Dermis microvascular lymphatic vessel endothelial cell (primary cell): ENCODE measurements at regions not wholly inside any gene's neighbourhood (a gene's known extent, or its start where the extent isn't known, plus 50 kb on each side); places are given as distances from the start of the nearest gene placed in this dataset.

Experiments
- DNase-seq, 2 donors: peaks; one replicate each; pipeline versions ENCODE4 v3.0.0 to v3.0.0-alpha.2; 2010; ENCODE audit warnings: low read depth in 2 of 2

DNA sequence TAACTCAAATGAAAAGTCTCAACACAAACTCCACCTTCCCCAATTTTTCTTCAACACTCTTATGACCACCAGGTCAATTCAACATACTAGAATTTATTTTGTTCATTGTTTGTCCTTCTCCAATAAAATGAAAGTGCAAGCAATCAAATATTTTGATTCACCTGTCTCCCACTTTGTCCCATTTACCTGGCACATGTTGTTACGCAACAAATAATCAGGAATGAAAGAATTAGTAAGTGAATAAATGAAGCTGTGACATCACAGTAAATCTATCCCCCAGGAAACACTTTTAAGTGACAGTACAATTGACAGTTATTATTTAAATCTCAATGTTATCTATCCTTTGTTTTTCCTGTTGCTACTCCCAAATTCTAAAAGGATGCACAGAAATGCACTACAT lies 393.7 kb upstream of the OPRM1 start:
- DNase-seq: no peak

DNA sequence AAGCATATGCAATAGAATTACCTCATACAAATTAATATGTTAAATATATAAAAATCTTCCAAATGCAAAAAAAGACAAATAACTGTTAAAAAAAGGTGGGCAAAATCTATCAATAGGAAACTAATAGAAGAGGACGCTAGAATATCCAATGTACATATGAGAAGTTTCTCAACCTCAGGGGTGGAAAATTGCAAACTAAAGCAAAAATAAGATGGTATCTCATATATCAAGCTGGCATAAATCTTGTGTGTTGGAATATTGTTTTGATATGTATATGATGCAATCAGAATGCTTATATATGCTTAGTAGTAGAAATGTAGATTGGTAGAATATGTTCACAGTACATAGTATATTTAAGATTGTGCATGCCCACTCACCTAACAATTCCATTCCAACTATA lies 395.0 kb upstream of the OPRM1 start:
- DNase-seq: no peak

GRCh38 chr6:153634416-153634815 lies 404.6 kb upstream of the OPRM1 start:
- no peak for DNase-seq

DNA sequence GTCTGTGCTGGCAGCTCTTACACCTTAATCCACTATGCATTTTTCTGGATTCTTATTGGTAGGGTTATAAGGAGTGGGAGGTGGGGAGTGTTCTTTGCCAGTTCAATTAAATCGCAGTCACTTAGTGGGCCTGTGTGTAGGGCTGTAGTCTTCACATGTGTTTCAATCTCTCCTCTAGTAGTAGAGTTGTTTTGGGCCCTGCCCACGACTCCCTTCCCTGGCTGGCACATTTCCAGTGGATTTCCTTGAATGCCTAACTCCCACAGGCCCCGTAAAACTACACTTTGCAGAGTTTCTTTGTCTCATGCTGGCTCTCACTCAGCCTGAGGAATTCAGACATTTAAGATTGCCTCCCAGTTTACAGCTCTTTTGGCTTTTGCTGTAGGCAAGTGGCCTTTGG lies 414.0 kb upstream of the OPRM1 start:
- DNase-seq: peak in 1 of 2 donors; percentile 63

GRCh38 chr6:153624528-153624927 lies 414.5 kb upstream of the OPRM1 start:
- peak; percentile 12 to 29 for DNase-seq

DNA sequence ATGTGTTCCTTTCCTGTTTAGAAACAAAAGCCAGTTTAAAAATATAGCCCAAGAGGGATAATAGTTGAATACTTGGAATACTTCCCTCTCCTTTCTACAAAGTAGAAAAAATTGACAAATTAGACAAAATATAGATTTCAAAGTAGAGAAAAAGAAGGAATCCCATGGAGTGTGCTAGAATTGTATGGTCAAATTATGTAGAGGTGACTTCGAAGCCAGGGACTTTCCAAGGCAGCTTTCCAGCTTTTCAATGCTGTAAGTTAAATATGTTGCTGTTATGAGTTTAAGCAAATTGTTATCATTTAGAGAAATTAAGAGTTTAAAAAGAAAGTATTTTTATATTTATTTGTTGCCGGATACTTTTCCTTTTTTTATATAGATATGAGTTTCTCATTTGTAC lies 415.5 kb upstream of the OPRM1 start:
- DNase-seq: no peak

- no peak for DNase-seq
These were observed 417.5 kb upstream of the OPRM1 start for GRCh38 chr6:153621491-153621890.

DNA sequence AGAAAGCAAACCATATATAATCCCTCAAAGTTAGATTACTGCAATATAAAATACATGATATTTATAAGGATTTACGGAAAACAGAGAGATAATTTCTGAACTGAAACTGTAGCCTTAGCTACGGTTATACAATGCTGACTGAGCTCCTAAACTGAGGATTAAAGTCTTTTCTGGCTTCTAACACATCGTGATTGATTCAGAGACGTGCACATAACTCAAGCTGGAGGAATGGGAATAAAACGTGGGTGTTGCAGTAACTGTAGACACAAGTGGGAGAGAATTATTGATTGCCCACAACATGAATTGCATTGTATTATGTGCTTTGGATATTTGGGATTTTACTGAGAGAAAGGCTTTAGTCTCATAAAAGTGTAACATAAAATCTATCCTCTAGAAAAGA lies 418.0 kb upstream of the OPRM1 start:
- DNase-seq: no peak

DNA sequence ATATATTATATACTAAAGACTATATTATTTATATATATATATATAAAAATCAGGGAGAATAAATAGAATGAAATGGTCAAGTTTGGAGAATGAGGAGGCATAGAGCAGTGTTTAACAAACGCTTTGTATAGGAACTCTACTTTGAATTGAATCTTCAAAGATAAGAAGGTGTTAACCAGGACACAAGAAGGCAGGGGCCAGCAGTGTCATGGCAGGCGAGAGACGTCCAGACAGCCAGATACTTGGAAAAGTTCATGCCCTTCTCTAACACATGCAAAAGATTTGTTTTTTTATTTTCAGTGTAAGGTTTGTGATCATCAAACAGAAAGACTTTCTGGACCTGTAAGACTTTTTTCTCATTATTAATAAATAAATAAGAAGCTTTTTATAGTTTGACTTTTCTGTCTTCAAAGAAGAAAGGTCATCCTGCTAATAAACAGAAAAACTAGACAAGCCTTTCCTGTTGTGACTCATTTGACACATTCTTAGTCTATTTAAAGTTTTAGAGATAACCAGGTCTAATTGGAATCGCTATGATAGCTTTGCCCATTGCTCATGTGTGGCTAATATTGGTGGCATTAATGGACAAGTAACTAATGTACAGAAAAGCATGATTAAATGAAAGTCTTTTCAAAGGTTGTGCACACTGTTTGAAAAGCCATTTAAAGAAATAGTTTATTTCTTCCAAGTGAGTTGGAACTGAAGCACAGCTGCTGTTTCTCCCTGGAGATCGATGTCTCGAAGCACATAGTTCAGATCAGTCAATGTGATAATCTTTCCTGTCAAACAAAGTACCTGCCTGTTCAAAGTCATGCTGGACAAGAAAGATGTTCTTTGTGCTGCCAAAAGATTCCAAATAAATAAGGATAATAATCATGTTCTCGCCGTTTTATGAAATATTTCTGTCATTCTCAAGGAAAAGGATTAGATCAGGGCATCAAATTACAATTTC lies 420.4 kb upstream of the OPRM1 start:
- DNase-seq: peak in 1 of 2 donors; percentile 42

DNA sequence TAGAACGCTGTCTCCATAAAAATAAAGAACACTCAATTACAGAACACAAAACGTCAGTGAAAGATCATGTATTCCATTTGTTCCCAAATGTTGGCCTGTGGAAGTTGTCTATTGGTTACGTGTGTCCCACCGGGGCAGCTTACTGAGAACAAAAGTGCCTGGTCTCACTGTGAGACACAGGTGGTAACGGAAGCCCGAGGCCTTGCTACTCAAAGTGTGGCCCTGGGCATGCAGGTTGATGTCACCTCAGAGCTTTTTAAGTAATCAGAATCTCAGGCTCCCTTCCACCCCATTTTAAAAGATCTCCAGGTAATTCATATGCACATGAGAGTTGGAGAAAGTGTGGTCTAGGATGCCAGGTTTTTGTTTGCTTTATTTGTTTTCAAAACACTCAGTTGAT lies 422.5 kb upstream of the OPRM1 start:
- no peak for DNase-seq

DNA sequence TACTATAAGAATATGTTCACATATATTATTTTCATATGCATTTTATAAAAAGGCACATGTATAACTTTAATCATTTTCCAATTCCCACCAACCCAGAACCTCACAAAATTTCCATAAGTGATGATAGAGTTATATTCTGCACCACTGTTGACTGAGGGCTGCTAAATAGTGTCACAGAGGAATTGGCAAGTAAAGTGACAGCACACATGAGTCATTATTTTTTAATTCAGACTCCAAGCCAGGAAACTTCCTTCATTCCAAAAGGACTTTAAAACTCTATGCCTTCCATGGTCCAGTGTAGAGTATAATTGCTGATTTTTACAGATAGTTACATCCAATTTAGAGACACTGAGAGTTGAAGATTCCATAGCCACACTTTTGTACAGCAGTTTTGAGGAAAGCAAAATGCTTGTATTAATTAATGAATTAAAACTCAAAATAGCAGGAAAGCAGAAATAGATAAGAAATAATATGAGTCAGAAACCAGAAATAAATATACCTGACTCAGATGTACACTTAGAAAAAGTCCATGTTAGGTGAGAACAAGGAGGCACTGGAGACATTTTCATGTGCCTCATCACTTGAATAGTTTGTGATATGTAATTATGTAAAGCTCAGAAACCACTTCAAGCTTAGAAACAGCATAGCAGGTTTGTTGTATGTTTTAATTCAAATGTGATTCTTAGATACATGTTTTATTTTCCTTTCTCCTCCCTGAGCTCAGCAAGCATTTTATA lies 425.2 kb upstream of the OPRM1 start:
- peak; percentile 10 to 24 for DNase-seq

DNA sequence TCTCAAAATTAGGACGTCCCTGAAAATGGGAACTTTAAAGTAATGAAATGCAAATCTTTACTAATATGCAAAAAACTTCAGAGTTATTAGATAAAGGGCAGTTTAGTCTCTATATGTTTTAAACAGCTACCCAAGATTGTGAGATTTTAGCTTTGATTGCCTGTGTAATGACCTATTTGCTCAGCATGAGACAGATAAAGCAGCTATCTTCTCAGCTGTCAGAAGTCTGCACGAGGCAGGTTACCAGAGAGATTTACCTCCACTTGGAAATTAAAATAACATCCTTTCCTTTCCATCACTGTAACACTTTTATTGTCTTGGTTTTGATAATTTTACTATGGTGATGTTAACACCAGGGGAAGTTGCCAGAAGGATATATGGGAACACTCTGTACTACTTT lies 436.6 kb upstream of the OPRM1 start:
- no peak for DNase-seq

DNA sequence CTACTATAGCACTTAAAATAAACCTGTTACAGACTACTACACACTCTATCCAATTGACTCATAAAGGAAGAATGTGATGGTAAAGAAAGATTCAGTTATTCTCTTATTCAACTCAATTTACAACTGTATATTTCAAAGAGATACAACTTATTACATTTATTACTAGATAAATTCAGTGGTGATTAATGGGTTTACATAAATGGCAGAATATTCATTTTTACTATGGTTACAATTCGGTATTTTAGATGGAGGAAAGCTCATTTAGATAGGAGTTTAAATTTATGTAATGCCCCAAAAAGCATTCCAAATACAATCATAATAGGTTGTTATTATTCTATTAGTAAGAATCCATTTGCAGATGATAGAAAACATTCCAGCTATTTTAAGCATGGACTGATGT lies 439.1 kb upstream of the OPRM1 start:
- DNase-seq: no peak

GRCh38 chr6:153595903-153596302 lies 443.1 kb upstream of the OPRM1 start:
- DNase-seq: no peak

DNA sequence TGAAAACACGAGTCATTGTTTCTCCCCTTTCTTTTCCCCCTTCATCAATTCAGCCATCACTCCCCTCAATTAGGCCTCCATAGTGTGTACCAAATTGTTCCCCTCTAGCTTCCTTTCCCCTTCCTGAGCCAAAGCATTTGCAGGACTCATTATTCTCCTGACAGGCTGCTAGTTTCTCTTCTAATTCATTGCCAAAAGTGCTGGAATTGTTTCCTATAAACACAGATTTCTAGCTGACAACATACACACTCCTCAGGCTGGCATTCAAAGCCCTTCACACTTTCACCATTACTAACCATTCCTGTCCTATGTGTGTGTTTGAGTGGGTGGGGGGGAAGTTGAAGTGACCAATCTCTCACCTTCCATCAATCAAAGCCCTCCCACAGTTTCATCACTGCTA lies 444.2 kb upstream of the OPRM1 start:
- DNase-seq: no peak

DNA sequence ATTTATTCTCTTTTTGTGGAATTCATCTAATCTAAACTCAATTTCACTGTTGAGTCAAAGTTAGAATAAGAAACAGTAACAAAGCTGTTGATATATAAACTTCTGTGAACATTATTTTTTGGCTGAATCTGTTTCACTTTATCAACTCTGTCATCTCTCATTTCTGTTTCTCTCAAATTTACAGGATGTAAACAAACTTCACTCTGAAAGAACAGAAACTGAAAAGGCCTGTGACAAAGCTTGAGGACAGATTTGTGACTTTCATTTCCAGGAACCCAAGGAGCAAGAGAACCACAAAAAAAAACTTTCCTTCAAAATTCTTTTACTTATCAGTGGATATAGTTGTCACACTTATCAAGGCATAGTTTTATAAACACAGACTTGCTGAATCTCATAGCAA lies 447.9 kb upstream of the OPRM1 start:
- DNase-seq: no peak

- no peak for DNase-seq
These were observed 448.6 kb upstream of the OPRM1 start for GRCh38 chr6:153590411-153590810.

GRCh38 chr6:153588330-153588729 lies 450.7 kb upstream of the OPRM1 start:
- no peak for DNase-seq

- DNase-seq: no peak
These were observed 452.6 kb upstream of the RGS17 start for GRCh38 chr6:153583685-153584084.

DNA sequence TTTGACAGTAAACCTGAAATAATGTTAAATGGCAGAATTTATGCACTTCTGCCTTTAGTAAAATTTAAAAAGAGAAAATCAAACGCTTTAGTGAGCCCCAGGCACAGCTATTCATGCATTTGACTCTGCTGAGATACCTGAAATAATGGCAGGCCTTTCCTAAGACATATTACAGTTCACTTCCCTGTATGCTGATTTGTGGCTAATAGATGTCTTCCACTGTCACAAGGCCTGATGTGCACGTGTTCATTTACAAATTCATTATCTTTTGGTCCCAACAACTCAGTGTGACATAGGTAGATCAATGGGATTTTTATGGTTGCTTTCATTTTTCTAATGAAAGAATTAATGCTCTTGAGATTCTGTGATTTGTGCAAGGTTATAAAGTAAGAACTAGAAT lies 449.7 kb upstream of the RGS17 start:
- no peak for DNase-seq

DNA sequence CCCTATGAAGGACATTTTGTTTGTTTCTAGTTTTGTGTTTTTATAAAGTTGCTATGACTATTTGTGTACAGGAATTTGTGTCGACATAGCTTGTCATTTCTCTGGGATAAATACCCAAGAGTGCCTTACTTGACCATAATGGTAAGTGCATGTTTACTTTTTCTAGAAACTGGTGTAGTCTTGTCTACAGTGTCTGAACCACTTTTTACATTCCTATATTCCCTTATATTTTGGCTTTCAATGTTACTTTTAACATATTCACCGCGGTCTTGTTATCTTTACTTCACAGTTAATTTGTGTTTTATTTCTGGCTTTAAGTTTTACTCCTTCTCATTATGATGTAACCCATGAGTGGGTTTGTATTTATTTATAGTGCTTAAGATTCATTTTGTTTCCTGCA lies 444.4 kb upstream of the RGS17 start:
- no peak for DNase-seq

DNA sequence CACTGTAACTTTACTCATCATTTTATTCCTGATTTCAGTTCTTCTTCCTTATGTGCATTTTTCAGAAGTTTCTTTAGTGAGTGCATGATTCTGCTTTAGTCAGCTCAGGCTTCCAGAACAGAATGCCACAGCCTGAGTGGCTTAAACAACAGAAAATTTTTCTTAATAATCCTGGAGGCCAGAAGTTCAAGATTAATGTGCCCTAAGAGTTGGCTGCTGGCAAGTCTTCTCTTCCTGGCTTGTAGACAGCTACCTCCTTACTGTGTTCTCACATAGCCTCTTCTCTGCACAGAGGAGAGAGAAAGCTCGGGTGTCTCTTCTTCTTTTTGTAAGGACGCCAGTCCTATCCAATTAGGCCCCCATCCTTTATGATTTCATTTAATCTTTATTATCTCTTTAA lies 443.1 kb upstream of the RGS17 start:
- no peak for DNase-seq

- DNase-seq: no peak
These were observed 441.3 kb upstream of the RGS17 start for GRCh38 chr6:153572371-153572770.
